ENCODE measurements at regions not wholly inside any gene's neighbourhood (a gene's known extent, or its start where the extent isn't known, plus 50 kb on each side); places are given as distances from the start of the nearest gene placed in this dataset.

DNA sequence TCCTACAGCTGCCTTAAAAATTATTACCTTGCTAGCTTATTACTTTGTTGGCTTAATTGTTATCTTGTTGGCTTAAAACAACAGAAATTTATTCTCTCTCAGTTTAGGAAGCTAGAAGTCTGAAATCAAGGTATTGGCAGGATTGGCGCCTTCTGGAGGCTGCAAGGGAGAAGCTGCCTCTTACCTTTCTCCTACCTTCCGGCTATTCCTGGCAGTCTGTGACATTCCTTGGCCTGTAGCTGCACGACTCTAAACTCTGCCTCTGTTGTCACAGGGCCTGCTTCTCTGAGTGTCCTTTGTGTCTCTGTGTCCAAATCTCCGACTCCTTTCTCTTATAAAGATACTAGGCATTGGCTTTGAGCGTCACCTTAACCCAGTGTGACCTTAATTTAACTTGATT lies 579.9 kb upstream of the B3GALT2 start:
- no peaks in the 10 kb centered on the region for H3K27me3 ChIP-seq (replicated peaks; ENCODE audit: insufficient read depth)
- no peak for ATAC-seq (ENCODE audit: insufficient number of reproducible peaks, low FRiP score, low read depth)
- peaks cover 4 to 22% of the 10 kb centered on the region in 2 donors for H3K4me1 ChIP-seq (ENCODE audit: control insufficient read depth in 1 of 2, low read depth in 2 of 2)
- H3K27ac ChIP-seq, result no peak overlapping the region
- DNase-seq (ENCODE audit: low spot score), result no peak
- H3K36me3 ChIP-seq, result no peaks in the 10 kb centered on the region
- H3K9me3 ChIP-seq, result no peaks in the 10 kb centered on the region
- TF ChIP-seq, protein P1, sequence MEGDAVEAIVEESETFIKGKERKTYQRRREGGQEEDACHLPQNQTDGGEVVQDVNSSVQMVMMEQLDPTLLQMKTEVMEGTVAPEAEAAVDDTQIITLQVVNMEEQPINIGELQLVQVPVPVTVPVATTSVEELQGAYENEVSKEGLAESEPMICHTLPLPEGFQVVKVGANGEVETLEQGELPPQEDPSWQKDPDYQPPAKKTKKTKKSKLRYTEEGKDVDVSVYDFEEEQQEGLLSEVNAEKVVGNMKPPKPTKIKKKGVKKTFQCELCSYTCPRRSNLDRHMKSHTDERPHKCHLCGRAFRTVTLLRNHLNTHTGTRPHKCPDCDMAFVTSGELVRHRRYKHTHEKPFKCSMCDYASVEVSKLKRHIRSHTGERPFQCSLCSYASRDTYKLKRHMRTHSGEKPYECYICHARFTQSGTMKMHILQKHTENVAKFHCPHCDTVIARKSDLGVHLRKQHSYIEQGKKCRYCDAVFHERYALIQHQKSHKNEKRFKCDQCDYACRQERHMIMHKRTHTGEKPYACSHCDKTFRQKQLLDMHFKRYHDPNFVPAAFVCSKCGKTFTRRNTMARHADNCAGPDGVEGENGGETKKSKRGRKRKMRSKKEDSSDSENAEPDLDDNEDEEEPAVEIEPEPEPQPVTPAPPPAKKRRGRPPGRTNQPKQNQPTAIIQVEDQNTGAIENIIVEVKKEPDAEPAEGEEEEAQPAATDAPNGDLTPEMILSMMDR (IDR thresholded peaks at IDR 0.05), result no peak
- no peak overlapping the region for H3K4me3 ChIP-seq

DNA sequence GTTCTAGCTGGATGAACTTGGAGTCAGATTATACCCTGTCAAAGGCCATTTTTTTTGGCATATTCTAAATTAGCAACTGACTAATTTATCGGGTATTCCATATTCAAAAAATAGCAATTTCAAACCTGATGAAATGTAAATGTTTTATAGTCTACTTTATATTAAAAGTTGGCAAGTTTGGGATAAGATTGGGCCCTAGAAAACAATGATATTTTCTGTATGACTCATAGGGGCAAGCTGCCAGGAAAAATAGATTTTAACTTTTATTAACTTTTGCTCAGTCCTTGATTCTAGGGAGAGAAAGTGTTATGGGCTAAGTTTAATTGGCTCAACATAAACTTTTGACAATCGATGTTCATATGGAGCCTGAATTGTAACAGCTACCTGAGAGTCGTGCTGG lies 576.9 kb upstream of the B3GALT2 start:
- ATAC-seq (ENCODE audit: insufficient number of reproducible peaks, low FRiP score, low read depth) (no peak), DNase-seq (ENCODE audit: low spot score) (no peak)
- H3K9me3 ChIP-seq, result no peaks in the 10 kb centered on the region

DNA sequence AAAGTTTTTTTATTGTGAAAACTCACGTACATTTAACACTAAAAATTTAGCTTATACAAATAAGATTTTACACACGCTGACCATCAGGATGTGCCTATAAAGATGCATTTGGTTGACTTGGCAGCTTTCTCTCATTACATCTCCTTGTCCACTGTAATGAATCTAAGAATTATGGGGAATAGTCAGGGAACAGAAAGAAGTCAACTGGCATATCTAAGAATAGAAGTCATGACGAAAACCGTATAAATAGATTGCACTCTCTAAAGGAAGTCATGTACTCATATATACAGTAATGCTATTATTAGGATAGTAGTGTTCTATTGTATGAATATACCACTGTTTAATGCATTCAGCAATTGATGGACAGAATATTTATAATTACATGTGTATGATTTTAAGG lies 575.8 kb upstream of the B3GALT2 start:
- DNase-seq (ENCODE audit: low spot score) (no peak), ATAC-seq (ENCODE audit: insufficient number of reproducible peaks, low FRiP score, low read depth) (no peak)
- H3K4me1 ChIP-seq (ENCODE audit: control insufficient read depth in 1 of 2, low read depth in 2 of 2), result peaks cover 4 to 22% of the 10 kb centered on the region in 2 donors

More for the DNA sequence above, 576.9 kb upstream of the B3GALT2 start:
- Histone ChIP-seq H3K36me3 (no peaks in the 10 kb centered on the region), H3K4me1 (ENCODE audit: control insufficient read depth in 1 of 2, low read depth in 2 of 2) (peaks cover 4 to 22% of the 10 kb centered on the region in 2 donors), H3K27me3 (replicated peaks; ENCODE audit: insufficient read depth) (no peaks in the 10 kb centered on the region), H3K27ac (no peak overlapping the region), H3K4me3 (no peak overlapping the region)
- TF ChIP-seq, protein P1 (IDR thresholded peaks at IDR 0.05), result no peak

DNA sequence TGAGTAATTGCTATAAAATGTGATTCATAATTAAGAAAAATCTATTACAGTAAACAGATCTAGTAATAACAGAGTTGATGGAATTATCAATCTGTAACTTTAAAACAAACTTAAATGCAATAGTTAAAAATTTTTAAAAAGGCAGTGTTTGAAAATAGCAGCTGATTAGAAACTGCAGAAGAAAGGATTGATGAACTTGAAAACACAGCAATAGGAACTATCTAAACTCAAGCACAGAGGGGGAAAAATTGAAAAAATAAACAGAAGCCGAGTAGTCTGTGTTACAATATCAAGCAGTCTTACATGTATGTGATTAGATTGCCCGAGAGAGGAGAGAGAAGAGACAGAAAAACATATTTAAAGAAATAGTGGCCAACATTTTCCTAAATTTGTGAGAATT lies 569.0 kb upstream of the B3GALT2 start:
- no peaks in the 10 kb centered on the region for H3K4me1 ChIP-seq (ENCODE audit: control insufficient read depth in 1 of 2, low read depth in 2 of 2)
- H3K4me3 ChIP-seq, result no peak overlapping the region
- TF ChIP-seq, protein P1 (IDR thresholded peaks at IDR 0.05), result no peak
- no peaks in the 10 kb centered on the region for H3K36me3 ChIP-seq
- no peak for ATAC-seq (ENCODE audit: insufficient number of reproducible peaks, low FRiP score, low read depth)
- no peak for DNase-seq (ENCODE audit: low spot score)
- no peaks in the 10 kb centered on the region for H3K27me3 ChIP-seq (replicated peaks; ENCODE audit: insufficient read depth)
- no peak overlapping the region for H3K27ac ChIP-seq
- no peaks in the 10 kb centered on the region for H3K9me3 ChIP-seq

More for the DNA sequence above, 575.8 kb upstream of the B3GALT2 start:
- Histone ChIP-seq H3K4me3 (no peak overlapping the region), H3K27me3 (replicated peaks; ENCODE audit: insufficient read depth) (no peaks in the 10 kb centered on the region), H3K9me3 (no peaks in the 10 kb centered on the region), H3K27ac (no peak overlapping the region), H3K36me3 (no peaks in the 10 kb centered on the region)
- TF ChIP-seq, protein P1 (IDR thresholded peaks at IDR 0.05), result no peak

DNA sequence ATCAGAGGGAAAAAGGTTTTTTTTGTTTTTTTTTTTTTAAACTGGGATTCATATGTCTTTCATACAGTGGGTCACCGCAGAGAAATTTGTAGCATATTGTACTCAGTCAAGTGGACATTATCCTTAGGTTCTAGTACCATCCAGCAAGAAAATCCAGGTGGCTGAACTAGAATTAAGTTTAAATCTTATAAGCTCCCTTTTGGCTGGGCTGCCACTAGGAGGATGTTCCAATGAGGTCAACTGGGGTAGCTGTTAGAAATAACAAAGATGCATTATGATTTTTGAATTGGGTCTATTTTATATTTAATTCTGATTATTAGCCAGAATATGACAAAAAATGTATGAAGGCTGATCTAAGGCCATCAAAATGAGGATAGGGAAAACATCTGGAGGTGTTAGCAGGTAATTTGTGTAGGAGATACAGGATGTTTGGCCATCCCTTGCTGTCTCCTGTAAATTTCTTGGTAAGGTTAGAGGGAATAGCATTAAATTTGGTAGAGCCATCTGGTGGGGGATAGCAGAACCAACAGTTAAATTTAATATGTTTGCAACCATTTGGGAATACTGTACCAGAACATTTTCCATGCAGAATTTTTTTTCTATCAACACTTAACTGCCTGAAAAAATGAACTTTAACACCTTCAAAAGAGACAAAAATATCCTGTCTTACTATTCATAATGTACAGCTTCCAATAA lies 568.5 kb upstream of the B3GALT2 start:
- Histone ChIP-seq H3K36me3 (no peaks in the 10 kb centered on the region), H3K4me1 (ENCODE audit: control insufficient read depth in 1 of 2, low read depth in 2 of 2) (no peaks in the 10 kb centered on the region), H3K4me3 (no peak overlapping the region), H3K27ac (no peak overlapping the region), H3K27me3 (replicated peaks; ENCODE audit: insufficient read depth) (no peaks in the 10 kb centered on the region), H3K9me3 (no peaks in the 10 kb centered on the region)
- TF ChIP-seq, protein P1 (IDR thresholded peaks at IDR 0.05), result no peak
- DNase-seq (ENCODE audit: low spot score) (no peak), ATAC-seq (ENCODE audit: insufficient number of reproducible peaks, low FRiP score, low read depth) (no peak)
